GM18508 (cell line): ENCODE measurements at regions not wholly inside any gene's neighbourhood (a gene's known extent, or its start where the extent isn't known, plus 50 kb on each side); places are given as distances from the start of the nearest gene placed in this dataset.

Source experiments
- ATAC-seq: cut with Tn5 transposase; IDR thresholded peaks from one replicate; pipeline ENCODE4 v1.9.1; 2021; ENCODE audit warnings: moderate number of reproducible peaks; ENCODE audit not compliant: insufficient read depth, unreplicated experiment

DNA sequence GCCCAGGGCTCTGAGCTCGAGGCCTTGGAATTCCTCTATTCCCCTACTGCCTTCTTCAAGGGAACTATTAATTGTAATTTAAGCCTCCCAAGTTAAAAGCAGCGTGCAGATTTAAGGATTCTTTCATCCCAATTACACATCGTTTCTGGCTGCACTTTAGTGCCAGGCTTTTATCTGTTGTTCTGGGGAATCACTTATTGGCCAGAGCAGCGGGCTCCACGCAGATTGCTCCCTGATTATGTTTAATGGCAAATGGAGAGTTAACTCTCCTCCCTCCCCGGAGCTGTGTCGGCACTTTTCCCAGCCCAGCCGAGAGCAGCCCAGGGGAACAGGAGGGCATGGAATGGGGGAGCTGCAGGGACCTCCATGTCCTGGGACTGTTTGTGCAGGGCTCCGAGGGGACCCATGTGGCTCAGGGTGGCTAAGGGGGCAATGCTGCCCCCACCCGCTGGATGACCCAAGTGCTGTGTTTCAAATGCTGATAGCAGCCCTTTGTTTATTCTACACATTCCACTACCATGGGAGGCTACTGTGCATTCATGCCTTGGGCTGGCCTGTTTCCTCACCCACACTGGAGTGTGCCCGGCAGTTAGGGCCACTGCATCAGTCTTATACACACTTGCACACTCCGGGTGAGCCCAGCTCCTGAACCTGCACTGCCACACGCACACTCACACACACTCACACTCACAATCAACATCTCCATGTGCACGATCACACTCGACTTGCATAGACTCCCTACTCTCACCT, 93.3 kb upstream of the POU3F1 start:
- no peak for ATAC-seq

GRCh38 chr1:38138498-38139233, 92.1 kb upstream of the POU3F1 start:
- ATAC-seq = no peak

DNA sequence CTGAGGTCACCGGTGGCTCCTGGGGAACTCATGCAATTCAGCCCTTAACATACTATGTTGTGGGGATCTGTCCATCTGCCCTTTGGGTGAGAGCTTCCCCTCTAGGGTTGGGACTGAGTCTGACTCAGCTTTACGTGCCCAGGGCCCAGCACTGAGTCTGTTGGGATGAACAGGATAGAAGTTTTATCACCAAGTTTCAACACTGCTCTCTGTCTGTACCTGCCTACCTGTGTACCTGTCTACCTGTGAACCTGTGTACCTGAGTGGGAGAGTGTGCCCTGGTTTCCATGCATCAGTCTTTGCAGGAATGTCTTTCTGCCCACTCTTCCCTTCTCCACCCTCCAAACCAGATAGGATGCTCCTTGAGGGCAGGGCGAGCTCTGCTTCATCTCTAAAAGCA, 90.6 kb upstream of the POU3F1 start:
- no peak for ATAC-seq

DNA sequence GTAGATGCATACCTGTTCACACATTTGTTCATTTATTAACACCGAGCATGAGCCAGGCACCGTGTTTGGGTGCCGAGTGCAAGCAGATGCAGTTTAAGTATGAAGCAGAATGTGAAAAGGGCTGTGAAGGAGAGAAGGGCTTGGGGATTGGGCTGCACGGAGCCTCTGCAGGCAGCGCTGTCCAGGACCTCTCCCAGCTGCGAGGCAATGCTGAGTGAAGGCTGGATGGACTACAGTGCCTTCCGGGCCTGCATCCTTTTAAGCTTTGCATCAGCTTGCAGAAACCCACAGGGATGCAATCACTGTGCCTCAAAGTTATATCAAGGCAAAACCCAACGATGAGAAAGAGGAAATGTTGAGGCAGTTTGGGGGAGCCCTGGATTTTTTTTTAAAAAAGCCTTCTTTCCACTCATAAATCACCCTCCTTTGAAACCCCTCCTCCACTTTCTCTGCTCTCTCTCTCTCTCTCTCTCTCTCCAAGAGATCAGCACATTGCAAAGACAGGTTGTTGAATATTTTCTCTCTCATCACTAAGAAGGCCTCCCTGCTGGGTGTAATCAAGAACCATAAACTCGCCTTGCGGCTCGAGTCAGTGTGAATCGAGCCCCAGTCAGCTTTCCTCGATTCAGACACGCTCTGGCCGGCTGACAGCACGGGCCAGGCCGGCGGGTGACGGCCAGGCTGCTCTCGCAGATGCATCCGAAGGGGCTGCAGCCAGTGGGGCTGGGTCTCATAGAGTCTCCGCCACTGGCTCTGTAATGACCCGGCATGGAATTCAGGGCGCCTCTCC, 89.2 kb upstream of the POU3F1 start:
- no peak for ATAC-seq

DNA sequence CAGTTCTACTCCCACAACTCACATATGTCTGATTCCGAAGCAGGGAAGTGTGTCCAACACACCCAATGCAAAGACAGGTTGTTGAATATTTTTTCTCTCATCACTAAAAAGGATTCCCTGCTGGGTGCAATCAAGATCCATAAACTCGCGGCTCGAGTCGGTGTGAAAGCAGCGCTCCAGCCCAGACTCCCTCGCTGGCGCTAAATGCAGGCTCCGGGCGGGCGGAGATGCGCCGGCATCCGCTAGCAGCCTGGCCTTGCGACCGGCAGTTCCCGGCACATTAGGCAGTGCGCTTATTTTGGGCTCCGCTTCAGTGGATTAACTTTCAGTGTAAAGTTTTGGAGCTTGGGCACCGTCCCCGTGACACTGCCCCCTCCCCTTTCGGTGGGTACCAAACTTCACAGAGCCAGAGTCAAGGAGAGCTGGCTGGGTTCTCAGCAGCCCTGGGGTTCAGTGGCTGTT, 87.7 kb upstream of the POU3F1 start:
- ATAC-seq = no peak

DNA sequence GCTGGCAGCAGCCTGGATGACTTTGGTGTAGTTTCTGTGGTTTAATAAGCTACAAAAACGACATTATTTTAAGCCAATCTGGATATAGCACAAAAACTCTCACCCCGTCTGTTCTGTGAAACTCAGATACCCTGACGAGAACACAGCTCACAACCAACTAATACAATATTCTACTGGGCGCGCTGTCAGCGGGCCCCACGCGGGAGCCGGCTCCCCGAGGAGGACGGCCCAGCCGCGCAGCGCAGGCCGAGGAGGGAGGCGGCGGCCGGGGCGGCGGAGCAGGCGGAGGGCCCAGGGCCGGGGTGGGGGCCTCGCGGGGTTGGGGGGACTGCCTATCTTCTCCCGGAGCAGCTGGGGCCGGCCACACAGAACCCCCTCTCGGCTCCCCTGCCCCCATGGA, 87.2 kb upstream of the POU3F1 start:
- no peak for ATAC-seq

- ATAC-seq = no peak
Measured at GRCh38 chr1:38133304-38133703, 86.7 kb upstream of the POU3F1 start.

- no peak for ATAC-seq
Measured at GRCh38 chr1:38132681-38133080, 86.1 kb upstream of the POU3F1 start.

- ATAC-seq = no peak
Measured at GRCh38 chr1:38131024-38131585, 84.5 kb upstream of the POU3F1 start.

GRCh38 chr1:38129971-38130370, 83.4 kb upstream of the POU3F1 start:
- no peak for ATAC-seq

GRCh38 chr1:38129473-38129872, 82.9 kb upstream of the POU3F1 start:
- ATAC-seq = no peak

DNA sequence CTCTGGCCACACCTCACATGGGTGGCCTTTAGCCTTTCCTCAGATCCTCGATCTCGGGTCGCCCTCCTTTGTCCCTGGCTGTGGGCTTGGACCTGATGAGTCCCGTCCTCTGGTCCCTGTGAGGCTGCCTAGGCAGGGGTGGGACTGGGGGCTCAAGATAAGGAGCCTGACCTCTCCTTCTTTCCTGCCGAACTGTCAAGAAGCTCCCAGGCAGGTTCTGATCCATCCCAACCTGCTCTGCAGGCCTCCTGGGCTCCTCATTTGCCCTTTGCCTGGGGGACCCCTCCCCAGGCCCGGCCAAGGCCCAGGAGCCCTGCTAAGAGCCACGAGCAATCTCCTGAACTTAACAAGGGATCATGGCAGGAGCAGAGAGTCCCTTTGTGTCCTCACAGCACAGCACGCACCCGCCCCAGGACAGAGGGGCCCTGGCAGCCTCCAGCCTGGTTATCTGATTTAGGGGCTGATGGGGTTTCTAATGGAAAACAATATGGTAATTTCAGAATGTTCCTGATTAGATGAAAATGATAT, 82.4 kb upstream of the POU3F1 start:
- ATAC-seq = no peak

DNA sequence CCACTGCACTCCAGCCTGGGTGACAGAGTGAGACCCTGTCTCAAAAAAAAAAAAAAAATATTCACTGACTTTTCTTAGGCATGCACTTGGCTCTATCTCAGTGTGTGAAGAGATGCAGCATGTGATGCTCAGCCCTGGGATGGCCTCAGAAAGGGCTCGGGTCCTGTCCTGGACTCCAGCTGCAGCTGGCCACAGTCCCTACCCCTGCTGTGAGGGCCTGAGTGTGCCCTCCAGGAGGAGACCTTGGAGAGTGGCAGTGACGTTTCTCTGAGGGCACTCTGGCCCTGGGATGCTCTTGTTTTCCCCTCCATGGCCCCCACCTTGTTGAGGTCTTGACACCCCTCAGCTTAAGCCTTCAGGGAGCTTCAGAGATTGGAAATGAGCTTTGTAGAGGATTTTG, 81.9 kb upstream of the POU3F1 start:
- no peak for ATAC-seq

- ATAC-seq = no peak
Measured at GRCh38 chr1:38127428-38127827, 80.8 kb upstream of the POU3F1 start.

GRCh38 chr1:38126970-38127369, 80.4 kb upstream of the POU3F1 start:
- ATAC-seq = no peak

DNA sequence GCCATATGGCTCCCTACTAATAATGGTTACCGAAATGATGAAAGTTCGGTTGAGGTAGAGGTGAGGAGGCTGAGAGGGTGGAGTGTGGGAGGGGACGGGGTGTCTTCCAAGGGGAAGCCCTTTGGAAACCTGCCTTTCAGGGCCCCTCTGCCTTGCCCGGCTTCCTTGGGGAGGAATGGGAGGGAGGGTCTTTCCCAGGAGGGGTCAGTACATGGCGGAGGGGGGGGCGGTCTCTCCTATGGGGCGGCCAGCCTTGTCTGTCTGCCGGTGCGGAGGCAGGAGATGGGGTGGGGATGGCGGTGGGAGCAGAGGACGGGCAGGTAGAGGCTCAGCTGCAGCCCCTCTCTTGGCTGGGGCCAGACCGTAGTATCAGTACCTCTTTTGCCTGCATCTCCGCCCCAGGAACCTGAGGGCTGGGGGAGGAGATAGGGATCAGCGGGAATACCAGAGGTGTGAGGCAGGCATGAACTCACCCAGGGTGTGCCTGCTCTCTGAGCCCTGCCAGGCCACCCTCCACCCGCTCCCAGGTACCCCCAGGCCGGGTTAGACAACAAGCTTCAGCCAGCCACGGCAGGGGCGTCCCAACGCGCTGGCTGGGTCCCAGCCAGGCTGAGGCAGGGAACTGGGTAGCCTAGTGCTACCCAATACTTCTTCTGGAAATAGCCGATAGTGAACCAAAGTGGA, 79.4 kb upstream of the POU3F1 start:
- ATAC-seq = no peak

- ATAC-seq = no peak
Measured at GRCh38 chr1:38125016-38125415, 78.4 kb upstream of the POU3F1 start.

- no peak for ATAC-seq
Measured at GRCh38 chr1:38123356-38124135, 77.0 kb upstream of the POU3F1 start.

DNA sequence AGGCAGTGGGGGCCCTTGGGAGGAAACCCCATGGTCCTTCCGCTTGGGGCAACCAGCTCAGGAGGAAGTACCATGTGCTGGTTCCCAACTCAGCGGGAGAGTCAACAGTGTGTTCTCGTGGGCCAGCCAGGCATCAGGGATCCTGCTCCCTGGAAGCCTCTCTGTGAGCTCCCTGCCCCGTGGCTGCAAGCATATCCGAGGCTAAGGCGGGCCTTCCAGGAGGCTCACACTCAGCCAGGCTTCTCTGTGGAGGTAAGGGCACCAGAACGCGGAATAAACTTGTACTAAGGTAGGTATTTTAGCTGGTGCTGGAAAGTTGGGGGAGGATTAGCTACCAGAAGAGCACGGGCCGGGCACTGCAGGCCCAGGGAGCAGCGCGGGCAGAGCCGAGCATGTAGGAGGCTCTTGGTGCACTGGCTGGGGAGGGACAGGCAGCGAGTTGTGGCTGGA, 74.7 kb upstream of the POU3F1 start:
- no peak for ATAC-seq
